Mammary epithelial cell (primary cell): ENCODE measurements at regions not wholly inside any gene's neighbourhood (a gene's known extent, or its start where the extent isn't known, plus 50 kb on each side); places are given as distances from the start of the nearest gene placed in this dataset.

Experiments
- CTCF ChIP-seq, 2 donors: IDR thresholded peaks in 1 of 2; conservative IDR thresholded peaks in 1 of 2; 2 replicates each; pipeline ENCODE4 v1.5.1; 2011 to 2012; ENCODE audit warnings: inconsistent platforms in 2 of 2, low read length in 2 of 2, mild to moderate bottlenecking in 2 of 2, control low read depth in 1 of 2, low read depth in 1 of 2; ENCODE audit not compliant: insufficient read depth in 1 of 2; ENCODE audit errors: extremely low read depth in 1 of 2
- EZH2 ChIP-seq: IDR thresholded peaks from 2 replicates; pipeline ENCODE4 v1.6.1; 2012; ENCODE audit warnings: low read length, inconsistent platforms, borderline replicate concordance

GRCh38 chr5:85931220-85931619, 686.5 kb upstream of the COX7C start:
- TF ChIP-seq CTCF (conservative IDR thresholded peaks at IDR 0.05 in 1 of 2, IDR thresholded peaks at IDR 0.05 in 1 of 2; ENCODE audit: extremely low read depth in 1 of 2, insufficient read depth in 1 of 2, low read depth in 1 of 2, low read length in 2 of 2) = no peak
- TF ChIP-seq EZH2 = no peak
